Thyroid gland (tissue), 4 donors: ENCODE measurements at regions not wholly inside any gene's neighbourhood (a gene's known extent, or its start where the extent isn't known, plus 50 kb on each side); places are given as distances from the start of the nearest gene placed in this dataset.

Experiments
- POLR2A ChIP-seq, 2 donors: fragments of 450-650 bp; IDR thresholded peaks; one replicate each; pipeline ENCODE4 v1.6.1; 2017; ENCODE audit warnings: antibody characterized with exemption in 2 of 2, mild to moderate bottlenecking in 2 of 2, moderate library complexity in 1 of 2
- TF ChIP-seq, protein P1 (sequence below), 6 experiments: fragments of 200-600 bp in 3 of 6; fragments of 450-650 bp in 3 of 6; sonication (generic) in 3 of 6; IDR thresholded peaks; one replicate each; pipeline ENCODE4 v1.5.1; 2016 to 2019; ENCODE audit warnings: antibody characterized with exemption in 6 of 6, mild to moderate bottlenecking in 2 of 6, inconsistent platforms in 1 of 6, moderate library complexity in 1 of 6

DNA sequence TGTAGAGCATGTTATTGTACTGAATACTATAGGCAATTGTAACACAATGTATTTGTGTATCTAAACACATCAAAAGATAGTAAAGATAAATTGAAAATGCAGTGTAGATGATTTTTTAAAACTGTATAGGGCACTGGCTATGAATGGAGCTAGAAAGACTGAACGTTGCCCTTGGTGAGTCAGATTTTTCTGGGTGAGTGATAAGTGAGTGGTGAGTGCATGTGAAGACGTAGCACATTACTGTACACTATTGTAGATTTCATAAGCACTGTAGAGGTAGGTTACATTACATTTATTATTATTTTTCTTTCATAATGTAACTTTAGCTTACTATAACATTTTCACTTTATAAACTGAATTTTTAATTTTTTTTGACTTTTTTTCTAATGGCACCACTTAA lies 1491.6 kb downstream of the TECRL start:
- no peak for TF ChIP-seq POLR2A (IDR thresholded peaks at IDR 0.05)
- TF ChIP-seq, protein P1, sequence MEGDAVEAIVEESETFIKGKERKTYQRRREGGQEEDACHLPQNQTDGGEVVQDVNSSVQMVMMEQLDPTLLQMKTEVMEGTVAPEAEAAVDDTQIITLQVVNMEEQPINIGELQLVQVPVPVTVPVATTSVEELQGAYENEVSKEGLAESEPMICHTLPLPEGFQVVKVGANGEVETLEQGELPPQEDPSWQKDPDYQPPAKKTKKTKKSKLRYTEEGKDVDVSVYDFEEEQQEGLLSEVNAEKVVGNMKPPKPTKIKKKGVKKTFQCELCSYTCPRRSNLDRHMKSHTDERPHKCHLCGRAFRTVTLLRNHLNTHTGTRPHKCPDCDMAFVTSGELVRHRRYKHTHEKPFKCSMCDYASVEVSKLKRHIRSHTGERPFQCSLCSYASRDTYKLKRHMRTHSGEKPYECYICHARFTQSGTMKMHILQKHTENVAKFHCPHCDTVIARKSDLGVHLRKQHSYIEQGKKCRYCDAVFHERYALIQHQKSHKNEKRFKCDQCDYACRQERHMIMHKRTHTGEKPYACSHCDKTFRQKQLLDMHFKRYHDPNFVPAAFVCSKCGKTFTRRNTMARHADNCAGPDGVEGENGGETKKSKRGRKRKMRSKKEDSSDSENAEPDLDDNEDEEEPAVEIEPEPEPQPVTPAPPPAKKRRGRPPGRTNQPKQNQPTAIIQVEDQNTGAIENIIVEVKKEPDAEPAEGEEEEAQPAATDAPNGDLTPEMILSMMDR (IDR thresholded peaks at IDR 0.05) = no peak
